ENCODE measurements at regions not wholly inside any gene's neighbourhood (a gene's known extent, or its start where the extent isn't known, plus 50 kb on each side); places are given as distances from the start of the nearest gene placed in this dataset.

DNA sequence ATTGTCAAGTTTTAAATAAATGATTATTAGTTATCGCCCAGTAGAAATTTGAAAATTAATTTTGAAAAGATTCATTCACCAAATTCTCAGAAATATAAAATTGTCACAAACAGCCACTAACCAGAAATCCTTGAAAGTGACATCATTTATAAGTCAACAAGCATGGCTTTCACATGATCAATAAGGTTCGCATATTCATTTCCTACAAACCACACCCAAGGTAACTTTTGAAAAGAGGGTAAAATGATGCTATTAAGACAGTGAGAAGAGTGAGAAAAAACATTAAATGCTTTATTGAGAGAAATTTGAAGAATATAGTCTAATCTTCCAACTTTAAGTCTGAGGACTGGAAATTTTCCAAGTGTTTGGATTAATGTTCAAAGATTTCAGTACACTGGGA is 263.6 kb upstream of the ALCAM start:
- ATAC-seq, result no peak
- DNase-seq (ENCODE audit: low read depth, low spot score), result no peak
- ChIA-PET CTCF (interaction anchor here (0.6 kb wide), 1 partner anchor 91 kb away, joined by 4 read pairs; no protein-coding TSS in a partner anchor), POLR2A (no interaction called here)
- no TSS peak for BruUV-seq (replicated peaks)
- H3K4me1 ChIP-seq (ENCODE audit: control insufficient read depth, insufficient read depth, low read length), result no peaks in the 10 kb centered on the region
- intact Hi-C loops (cut with micrococcal nuclease; ENCODE audit: unreplicated experiment), result no loop called here
- in situ Hi-C loops (cut with HindIII; ENCODE audit: low pct_unique_long_range_greater_than_20kb, low sequenced_read_pairs), result no loop called here
- no peaks in the 10 kb centered on the region for H3K36me3 ChIP-seq (ENCODE audit: control insufficient read depth, insufficient read depth, low read length)
- H3K4me3 ChIP-seq (ENCODE audit: low read depth in 2 of 2, low read length in 2 of 2), result no peak overlapping the region
- no peak overlapping the region for H3K27ac ChIP-seq (ENCODE audit: low read length)
- no peaks in the 10 kb centered on the region for H3K27me3 ChIP-seq (ENCODE audit: control insufficient read depth, insufficient read depth, low read length)
- no peak for TF ChIP-seq TCF7L2 (IDR thresholded peaks at IDR 0.05; ENCODE audit: low read depth, low read length)
- TF ChIP-seq POLR2AphosphoS5 (IDR thresholded peaks at IDR 0.05; ENCODE audit: low read depth, low read length), result no peak
- TF ChIP-seq, protein P1, sequence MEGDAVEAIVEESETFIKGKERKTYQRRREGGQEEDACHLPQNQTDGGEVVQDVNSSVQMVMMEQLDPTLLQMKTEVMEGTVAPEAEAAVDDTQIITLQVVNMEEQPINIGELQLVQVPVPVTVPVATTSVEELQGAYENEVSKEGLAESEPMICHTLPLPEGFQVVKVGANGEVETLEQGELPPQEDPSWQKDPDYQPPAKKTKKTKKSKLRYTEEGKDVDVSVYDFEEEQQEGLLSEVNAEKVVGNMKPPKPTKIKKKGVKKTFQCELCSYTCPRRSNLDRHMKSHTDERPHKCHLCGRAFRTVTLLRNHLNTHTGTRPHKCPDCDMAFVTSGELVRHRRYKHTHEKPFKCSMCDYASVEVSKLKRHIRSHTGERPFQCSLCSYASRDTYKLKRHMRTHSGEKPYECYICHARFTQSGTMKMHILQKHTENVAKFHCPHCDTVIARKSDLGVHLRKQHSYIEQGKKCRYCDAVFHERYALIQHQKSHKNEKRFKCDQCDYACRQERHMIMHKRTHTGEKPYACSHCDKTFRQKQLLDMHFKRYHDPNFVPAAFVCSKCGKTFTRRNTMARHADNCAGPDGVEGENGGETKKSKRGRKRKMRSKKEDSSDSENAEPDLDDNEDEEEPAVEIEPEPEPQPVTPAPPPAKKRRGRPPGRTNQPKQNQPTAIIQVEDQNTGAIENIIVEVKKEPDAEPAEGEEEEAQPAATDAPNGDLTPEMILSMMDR (IDR thresholded peaks at IDR 0.05), result no peak
- H3K9me3 ChIP-seq (ENCODE audit: control insufficient read depth, insufficient read depth, low read depth, low read length), result no peaks in the 10 kb centered on the region

DNA sequence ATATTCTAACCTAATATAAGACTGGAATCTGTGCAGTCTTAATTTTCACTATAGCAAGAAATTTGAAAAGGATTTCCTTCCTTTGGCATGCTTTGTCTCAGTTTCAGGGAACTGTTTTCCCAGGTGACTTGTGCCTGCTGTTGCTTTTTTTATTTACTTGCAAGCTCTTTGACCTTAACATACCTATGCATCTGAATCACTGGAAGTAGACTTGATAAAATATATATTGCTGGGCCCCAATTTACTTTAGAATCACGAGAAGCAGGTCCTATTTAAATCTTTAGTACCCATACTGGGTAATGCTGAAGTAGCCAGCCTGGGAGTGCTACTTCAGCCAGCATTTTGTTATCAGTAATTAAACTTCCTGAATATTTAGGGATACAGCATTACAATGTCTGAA is 257.9 kb upstream of the ALCAM start:
- H3K4me1 ChIP-seq (ENCODE audit: control insufficient read depth, insufficient read depth, low read length), result no peaks in the 10 kb centered on the region
- H3K4me3 ChIP-seq (ENCODE audit: low read depth in 2 of 2, low read length in 2 of 2), result no peak overlapping the region
- no peak for DNase-seq (ENCODE audit: low read depth, low spot score)
- CTCF ChIA-PET, result no interaction called here
- BruUV-seq (replicated peaks), result no TSS peak
- POLR2A ChIA-PET, result no interaction called here
- H3K36me3 ChIP-seq (ENCODE audit: control insufficient read depth, insufficient read depth, low read length), result no peaks in the 10 kb centered on the region
- intact Hi-C loops (cut with micrococcal nuclease; ENCODE audit: unreplicated experiment), result no loop called here
- no peaks in the 10 kb centered on the region for H3K9me3 ChIP-seq (ENCODE audit: control insufficient read depth, insufficient read depth, low read depth, low read length)
- TF ChIP-seq, protein P2, sequence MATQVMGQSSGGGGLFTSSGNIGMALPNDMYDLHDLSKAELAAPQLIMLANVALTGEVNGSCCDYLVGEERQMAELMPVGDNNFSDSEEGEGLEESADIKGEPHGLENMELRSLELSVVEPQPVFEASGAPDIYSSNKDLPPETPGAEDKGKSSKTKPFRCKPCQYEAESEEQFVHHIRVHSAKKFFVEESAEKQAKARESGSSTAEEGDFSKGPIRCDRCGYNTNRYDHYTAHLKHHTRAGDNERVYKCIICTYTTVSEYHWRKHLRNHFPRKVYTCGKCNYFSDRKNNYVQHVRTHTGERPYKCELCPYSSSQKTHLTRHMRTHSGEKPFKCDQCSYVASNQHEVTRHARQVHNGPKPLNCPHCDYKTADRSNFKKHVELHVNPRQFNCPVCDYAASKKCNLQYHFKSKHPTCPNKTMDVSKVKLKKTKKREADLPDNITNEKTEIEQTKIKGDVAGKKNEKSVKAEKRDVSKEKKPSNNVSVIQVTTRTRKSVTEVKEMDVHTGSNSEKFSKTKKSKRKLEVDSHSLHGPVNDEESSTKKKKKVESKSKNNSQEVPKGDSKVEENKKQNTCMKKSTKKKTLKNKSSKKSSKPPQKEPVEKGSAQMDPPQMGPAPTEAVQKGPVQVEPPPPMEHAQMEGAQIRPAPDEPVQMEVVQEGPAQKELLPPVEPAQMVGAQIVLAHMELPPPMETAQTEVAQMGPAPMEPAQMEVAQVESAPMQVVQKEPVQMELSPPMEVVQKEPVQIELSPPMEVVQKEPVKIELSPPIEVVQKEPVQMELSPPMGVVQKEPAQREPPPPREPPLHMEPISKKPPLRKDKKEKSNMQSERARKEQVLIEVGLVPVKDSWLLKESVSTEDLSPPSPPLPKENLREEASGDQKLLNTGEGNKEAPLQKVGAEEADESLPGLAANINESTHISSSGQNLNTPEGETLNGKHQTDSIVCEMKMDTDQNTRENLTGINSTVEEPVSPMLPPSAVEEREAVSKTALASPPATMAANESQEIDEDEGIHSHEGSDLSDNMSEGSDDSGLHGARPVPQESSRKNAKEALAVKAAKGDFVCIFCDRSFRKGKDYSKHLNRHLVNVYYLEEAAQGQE (IDR thresholded peaks at IDR 0.05; ENCODE audit: insufficient read depth in 1 of 2, low read depth in 2 of 2, low read length in 1 of 2), result no peak
- TF ChIP-seq SIN3A (IDR thresholded peaks at IDR 0.05; ENCODE audit: borderline replicate concordance, insufficient read depth, low read depth, low read length) (no peak), POLR2AphosphoS5 (IDR thresholded peaks at IDR 0.05; ENCODE audit: low read depth, low read length) (no peak), TCF7L2 (IDR thresholded peaks at IDR 0.05; ENCODE audit: low read depth, low read length) (no peak)
- TF ChIP-seq, protein P1 (IDR thresholded peaks at IDR 0.05), result no peak
- no peaks in the 10 kb centered on the region for H3K27me3 ChIP-seq (ENCODE audit: control insufficient read depth, insufficient read depth, low read length)
- no peak overlapping the region for H3K27ac ChIP-seq (ENCODE audit: low read length)
- in situ Hi-C loops (cut with HindIII; ENCODE audit: low pct_unique_long_range_greater_than_20kb, low sequenced_read_pairs), result no loop called here
- no peak for ATAC-seq
